Mucosa of descending colon (tissue), 3 donors: ENCODE measurements at regions not wholly inside any gene's neighbourhood (a gene's known extent, or its start where the extent isn't known, plus 50 kb on each side); places are given as distances from the start of the nearest gene placed in this dataset. TPM values are rescaled to one million over a fixed set of nuclear protein-coding genes. Genes with fewer than 3 reads are reported as not detected.
"Not testable (repeated sequence)": the region's sequence is repeated elsewhere in the genome, so short reads cannot be mapped to it uniquely, and the experiment has no call there.

ENCODE experiments used
- ATAC-seq: fragments of 200-7000 bp; cut with Tn5 transposase; one replicate; pipeline ENCODE4 v1.9.1; 2020; ENCODE audit warnings: mild to moderate bottlenecking, moderate library complexity
- DNase-seq, 3 donors: peaks; one replicate each; pipeline ENCODE4 v3.0.0-alpha.2; 2020
- H3K36me3 ChIP-seq: fragments of 200-600 bp; one replicate; pipeline ENCODE4 v1.8.0; 2021; ENCODE audit warnings: low read depth, mild to moderate bottlenecking
- H3K4me1 ChIP-seq: fragments of 200-600 bp; one replicate; pipeline ENCODE4 v1.8.0; 2021; ENCODE audit warnings: low read depth, mild to moderate bottlenecking
- H3K4me3 ChIP-seq: fragments of 200-600 bp; one replicate; pipeline ENCODE4 v1.8.0; 2021; ENCODE audit warnings: mild to moderate bottlenecking
- H3K9me3 ChIP-seq: fragments of 200-600 bp; one replicate; pipeline ENCODE4 v1.8.0; 2021; ENCODE audit warnings: mild to moderate bottlenecking
- CTCF ChIP-seq: fragments of 200-600 bp; IDR thresholded peaks from one replicate; pipeline ENCODE4 v1.8.0; 2022; ENCODE audit warnings: antibody characterized with exemption, mild to moderate bottlenecking
- intact Hi-C, 2 donors: fragments of 100-400 bp; cut with DNase I in 1 of 2; cut with micrococcal nuclease in 1 of 2; formaldehyde crosslinking; loops; one replicate each; pipeline versions ENCODE4 v1.11.0 to v1.11.1; 2022; cut with DNase I, micrococcal nuclease
- microRNA-seq: library from miRNA; unstranded; fragments of <30 nt; microRNA quantifications from one replicate; pipeline ENCODE4, GENCODE V29; 2019
- donor health status: DM: no; HTN: no; CAD: no; lungs with moderate emphysema.
- donor health status: DM: no; HTN: no; CAD: no.
- donor health status: DM: no; HTN: yes; CAD: no.

DNA sequence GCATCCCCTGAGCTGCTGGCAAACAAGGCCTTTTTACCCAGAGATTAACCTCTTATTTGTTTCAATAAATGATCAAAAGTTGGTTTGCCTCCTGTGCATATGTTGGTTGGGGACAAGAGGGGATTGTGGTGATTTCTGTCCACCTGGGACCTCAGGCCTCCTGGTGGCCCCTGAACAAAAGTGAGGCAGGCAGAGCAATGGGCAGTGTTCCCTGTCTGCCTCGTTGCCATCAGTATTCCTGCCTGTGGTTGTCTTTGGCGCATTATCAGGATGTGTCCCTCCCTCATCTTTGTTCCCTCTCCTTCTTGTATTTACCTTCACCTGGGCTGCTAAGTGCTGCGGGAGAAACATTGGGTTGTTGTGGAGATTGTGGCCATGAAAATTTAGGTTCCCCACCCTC is 65.3 kb upstream of the DRD5 start:
- ATAC-seq: no peak
- Histone ChIP-seq H3K9me3 (no peaks in the 10 kb centered on the region), H3K4me1 (no peaks in the 10 kb centered on the region), H3K4me3 (no peak overlapping the region), H3K36me3 (no peaks in the 10 kb centered on the region)
- intact Hi-C loops: no loop called here
- DNase-seq: no peak
- no peak for TF ChIP-seq CTCF

- H3K9me3 ChIP-seq, intact Hi-C loops, ATAC-seq, H3K4me1 ChIP-seq, DNase-seq, H3K36me3 ChIP-seq, H3K4me3 ChIP-seq: not testable (repeated sequence)
These were observed 63.0 kb upstream of the DRD5 start for GRCh38 chr4:9718246-9718939.

DNA sequence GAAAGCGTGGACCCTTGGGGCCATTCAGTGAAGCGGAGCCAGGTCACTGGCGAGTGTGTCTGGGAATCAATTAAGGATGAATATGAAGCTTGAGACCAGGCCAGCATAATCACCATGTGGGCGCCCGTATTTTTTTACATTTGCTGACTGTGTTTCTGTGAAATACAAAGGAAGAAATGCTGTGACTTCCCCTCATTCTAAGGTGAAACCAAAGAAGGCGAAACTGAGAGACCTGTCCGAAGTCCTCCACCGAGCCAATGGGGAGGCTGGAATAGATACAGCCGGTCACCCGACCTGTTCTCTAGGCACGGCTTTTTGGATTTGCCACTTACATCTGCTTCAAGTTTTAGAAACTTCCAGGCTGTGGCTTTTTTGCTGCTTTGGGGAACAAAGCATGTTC is 59.3 kb upstream of the DRD5 start:
- H3K36me3 ChIP-seq, ATAC-seq: not testable (repeated sequence)

More for the DNA sequence above, 59.3 kb upstream of the DRD5 start:
- H3K9me3 ChIP-seq, intact Hi-C loops, H3K4me1 ChIP-seq, DNase-seq, H3K4me3 ChIP-seq: not testable (repeated sequence)

Small RNA genes in the stretch of these regions (microRNA-seq; reads per million reads assigned to microRNA genes)
- gene MIR548I2: not detected
